WTC11 (cell line): ENCODE measurements at regions not wholly inside any gene's neighbourhood (a gene's known extent, or its start where the extent isn't known, plus 50 kb on each side); places are given as distances from the start of the nearest gene placed in this dataset.

Experiments used
- ATAC-seq: fragments of 200-7000 bp; cut with Tn5 transposase; 2 replicates; pipeline ENCODE4 v1.10.0; 2021; ENCODE audit warnings: mild to moderate bottlenecking, moderate library complexity
- CTCF ChIA-PET: fragments of 300-600 bp; sonication (Branson Sonifier 250); formaldehyde crosslinking; loops from one replicate; lab custom pipeline; 2021; ENCODE audit warnings: antibody characterized with exemption; lab: Charles Lee
- POLR2A ChIA-PET: fragments of 350-600 bp; sonication (Branson Sonifier 250); formaldehyde crosslinking; loops from one replicate; lab custom pipeline; 2021; ENCODE audit warnings: antibody characterized with exemption; lab: Charles Lee
- DNase-seq: peaks from one replicate; pipeline ENCODE4 v3.0.0; 2021; ENCODE audit warnings: low spot score
- H3K27ac Mint-ChIP-seq: 2 replicates; pipeline ENCODE4 v1.8.0; 2021; ENCODE audit warnings: mixed read lengths
- H3K27me3 Mint-ChIP-seq: 2 replicates; pipeline ENCODE4 v1.8.0; 2021; ENCODE audit warnings: low read depth, mild to moderate bottlenecking, moderate library complexity, mixed read lengths
- H3K36me3 Mint-ChIP-seq: 2 replicates; pipeline ENCODE4 v1.8.0; 2021; ENCODE audit warnings: mixed read lengths
- H3K4me1 Mint-ChIP-seq: 2 replicates; pipeline ENCODE4 v1.8.0; 2022; ENCODE audit warnings: mixed read lengths
- H3K4me3 Mint-ChIP-seq: 2 replicates; pipeline ENCODE4 v1.8.0; 2021; ENCODE audit warnings: mild to moderate bottlenecking, moderate library complexity, mixed read lengths
- H3K9me3 Mint-ChIP-seq: 2 replicates; pipeline ENCODE4 v1.8.0; 2021; ENCODE audit warnings: mixed read lengths
- AFF4 ChIP-seq: sonication (generic); formaldehyde crosslinking; IDR thresholded peaks from 2 replicates; pipeline ENCODE4 v1.8.1; 2023; ENCODE audit warnings: mild to moderate bottlenecking, missing genetic modification reagents, borderline replicate concordance
- E2F4 ChIP-seq: sonication (generic); formaldehyde crosslinking; IDR thresholded peaks from 2 replicates; pipeline ENCODE4 v1.8.1; 2022; ENCODE audit warnings: low read depth, mild to moderate bottlenecking, moderate library complexity, missing genetic modification reagents, borderline replicate concordance
- EMX1 ChIP-seq: fragments of 250-450 bp; sonication (Bioruptor Pico); IDR thresholded peaks from 2 replicates; pipeline ENCODE4 v1.8.0; 2021; ENCODE audit warnings: mild to moderate bottlenecking
- FOXJ3 ChIP-seq: sonication (generic); formaldehyde crosslinking; IDR thresholded peaks from 2 replicates; pipeline ENCODE4 v1.9.0; 2021; ENCODE audit warnings: missing genetic modification reagents, mild to moderate bottlenecking, borderline replicate concordance
- GABPB1 ChIP-seq: sonication (generic); formaldehyde crosslinking; IDR thresholded peaks from 2 replicates; pipeline ENCODE4 v1.8.1; 2023; ENCODE audit warnings: mild to moderate bottlenecking, missing genetic modification reagents
- GRHL2 ChIP-seq: fragments of 250-450 bp; sonication (Bioruptor Pico); IDR thresholded peaks from 2 replicates; pipeline ENCODE4 v1.8.0; 2022; ENCODE audit warnings: mild to moderate bottlenecking, moderate library complexity; ENCODE audit not compliant: insufficient replicate concordance, severe bottlenecking
- HMGA2 ChIP-seq: fragments of 250-450 bp; sonication (Bioruptor Pico); IDR thresholded peaks from 2 replicates; pipeline ENCODE4 v1.4.0; 2021; ENCODE audit warnings: mild to moderate bottlenecking, moderate library complexity
- KAT7 ChIP-seq: sonication (generic); formaldehyde crosslinking; IDR thresholded peaks from 2 replicates; pipeline ENCODE4 v1.8.1; 2023; ENCODE audit warnings: missing genetic modification reagents, mild to moderate bottlenecking, borderline replicate concordance
- MLX ChIP-seq: sonication (generic); formaldehyde crosslinking; IDR thresholded peaks from 2 replicates; pipeline ENCODE4 v1.8.1; 2023; ENCODE audit warnings: mild to moderate bottlenecking, missing genetic modification reagents, moderate library complexity
- NFYB ChIP-seq: sonication (generic); formaldehyde crosslinking; conservative IDR thresholded peaks from 2 replicates; pipeline ENCODE4 v1.8.0; 2022; ENCODE audit warnings: low read depth, missing genetic modification reagents
- NR3C1 ChIP-seq: sonication (generic); formaldehyde crosslinking; conservative IDR thresholded peaks from 2 replicates; pipeline ENCODE4 v1.8.1; 2023; ENCODE audit warnings: low read depth, mild to moderate bottlenecking, missing genetic modification reagents
- PREB ChIP-seq: sonication (generic); formaldehyde crosslinking; IDR thresholded peaks from 2 replicates; pipeline ENCODE4 v1.8.1; 2022; ENCODE audit warnings: mild to moderate bottlenecking, missing genetic modification reagents, moderate library complexity, borderline replicate concordance
- TEAD4 ChIP-seq: sonication (generic); formaldehyde crosslinking; IDR thresholded peaks from 2 replicates; pipeline ENCODE4 v1.8.0; 2022; ENCODE audit warnings: mild to moderate bottlenecking, missing genetic modification reagents
- ZNF281 ChIP-seq: sonication (generic); formaldehyde crosslinking; IDR thresholded peaks from 2 replicates; pipeline ENCODE4 v1.8.0; 2023; ENCODE audit warnings: mild to moderate bottlenecking, missing genetic modification reagents
- ZNF416 ChIP-seq: fragments of 250-450 bp; sonication (Bioruptor Pico); IDR thresholded peaks from 2 replicates; pipeline ENCODE4 v1.9.0; 2021; ENCODE audit warnings: mild to moderate bottlenecking, inconsistent platforms
- ZNF423 ChIP-seq: fragments of 250-450 bp; sonication (Bioruptor Pico); IDR thresholded peaks from 2 replicates; pipeline ENCODE4 v2.1.2; 2022; ENCODE audit warnings: mild to moderate bottlenecking, moderate library complexity
- ZNF425 ChIP-seq: fragments of 250-450 bp; sonication (Bioruptor Pico); conservative IDR thresholded peaks from 2 replicates; pipeline ENCODE4 v1.9.0; 2021; ENCODE audit warnings: mild to moderate bottlenecking

GRCh38 chr9:134983506-134984371 lies 66.0 kb upstream of the FCN1 start (continued):
- no peak for TF ChIP-seq PREB (CRISPR knock-in tag)

- ATAC-seq (no peak), DNase-seq (no peak)
- no peaks in the 10 kb centered on the region; the same call in 1 of the 2 replicates for H3K27me3 Mint-ChIP-seq
- peaks cover 14% of the 10 kb centered on the region for H3K36me3 Mint-ChIP-seq
- H3K4me3 Mint-ChIP-seq, result no peak overlapping the region
- ChIA-PET POLR2A (no interaction called here), CTCF (no interaction called here)
- no peak for TF ChIP-seq E2F4 (CRISPR knock-in tag)
- no peak for TF ChIP-seq GABPB1 (CRISPR knock-in tag)
- no peak for TF ChIP-seq KAT7 (CRISPR knock-in tag)
- TF ChIP-seq FOXJ3, result no peak
- no peak for TF ChIP-seq MLX (CRISPR knock-in tag)
- TF ChIP-seq NFYB (CRISPR knock-in tag), result no peak
- TF ChIP-seq ZNF423 (CRISPR knock-in tag), result no peak
- no peak for TF ChIP-seq EMX1 (CRISPR knock-in tag)
- TF ChIP-seq TEAD4 (CRISPR knock-in tag), result no peak
- no peak for TF ChIP-seq ZNF416 (CRISPR knock-in tag)
- TF ChIP-seq HMGA2 (CRISPR knock-in tag), result no peak
- no peak for TF ChIP-seq ZNF425 (CRISPR knock-in tag)
- H3K4me1 Mint-ChIP-seq, result peaks cover 5% of the 10 kb centered on the region
- no peak overlapping the region for H3K27ac Mint-ChIP-seq
- H3K9me3 Mint-ChIP-seq, result peaks cover 19% of the 10 kb centered on the region
Observed at GRCh38 chr9:134984372-134985265, 66.9 kb upstream of the FCN1 start.

- ChIA-PET POLR2A (no interaction called here), CTCF (no interaction called here)
- no peak overlapping the region for H3K4me3 Mint-ChIP-seq
- no peak overlapping the region for H3K27ac Mint-ChIP-seq
- H3K4me1 Mint-ChIP-seq, result peaks cover 5% of the 10 kb centered on the region
- peaks cover 14% of the 10 kb centered on the region for H3K36me3 Mint-ChIP-seq
- DNase-seq (no peak), ATAC-seq (no peak)
- H3K9me3 Mint-ChIP-seq, result peaks cover 24% of the 10 kb centered on the region
- H3K27me3 Mint-ChIP-seq, result no peaks in the 10 kb centered on the region; the same call in 1 of the 2 replicates
- TF ChIP-seq ZNF281 (CRISPR knock-in tag) (no peak), AFF4 (CRISPR knock-in tag) (no peak), GRHL2 (CRISPR knock-in tag) (no peak), NR3C1 (no peak), HMGA2 (CRISPR knock-in tag) (no peak)
Observed at GRCh38 chr9:134985451-134985850, 67.7 kb upstream of the FCN1 start.
